ENCODE measurements at regions not wholly inside any gene's neighbourhood (a gene's known extent, or its start where the extent isn't known, plus 50 kb on each side); places are given as distances from the start of the nearest gene placed in this dataset.

DNA sequence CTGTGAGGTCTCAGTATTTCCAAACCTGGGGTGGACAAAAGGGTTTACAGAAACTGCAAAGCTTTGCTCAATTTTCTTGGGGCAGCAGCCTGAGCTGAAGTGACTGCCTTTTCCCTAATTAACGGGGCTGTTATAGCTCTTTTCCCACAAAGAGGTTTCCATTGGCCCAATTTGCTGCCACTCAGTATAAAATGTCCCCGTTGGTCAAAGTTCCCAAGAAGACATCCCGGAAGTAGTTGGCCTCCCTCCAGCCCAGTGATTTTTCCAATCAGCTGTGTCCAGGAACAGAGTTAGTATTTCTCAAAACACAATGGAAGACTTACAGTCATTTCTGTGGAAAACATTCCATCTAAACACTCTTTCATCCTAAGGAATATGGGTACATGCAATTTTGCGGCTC is 643.6 kb downstream of the ACTL7B start:
- Mint-ChIP-seq H3K27ac (no peak overlapping the region), H3K27me3 (peaks cover 3% of the 10 kb centered on the region), H3K4me1 (peaks cover 5% of the 10 kb centered on the region), H3K4me3 (no peak overlapping the region), H3K9me3 (no peaks in the 10 kb centered on the region), H3K36me3 (ENCODE audit: low read depth) (no peaks in the 10 kb centered on the region)
- ChIA-PET CTCF (no interaction called here), POLR2A (no interaction called here)
- ATAC-seq (ENCODE audit: low read depth) (no peak), DNase-seq (no peak)
- TF ChIP-seq, protein P1, sequence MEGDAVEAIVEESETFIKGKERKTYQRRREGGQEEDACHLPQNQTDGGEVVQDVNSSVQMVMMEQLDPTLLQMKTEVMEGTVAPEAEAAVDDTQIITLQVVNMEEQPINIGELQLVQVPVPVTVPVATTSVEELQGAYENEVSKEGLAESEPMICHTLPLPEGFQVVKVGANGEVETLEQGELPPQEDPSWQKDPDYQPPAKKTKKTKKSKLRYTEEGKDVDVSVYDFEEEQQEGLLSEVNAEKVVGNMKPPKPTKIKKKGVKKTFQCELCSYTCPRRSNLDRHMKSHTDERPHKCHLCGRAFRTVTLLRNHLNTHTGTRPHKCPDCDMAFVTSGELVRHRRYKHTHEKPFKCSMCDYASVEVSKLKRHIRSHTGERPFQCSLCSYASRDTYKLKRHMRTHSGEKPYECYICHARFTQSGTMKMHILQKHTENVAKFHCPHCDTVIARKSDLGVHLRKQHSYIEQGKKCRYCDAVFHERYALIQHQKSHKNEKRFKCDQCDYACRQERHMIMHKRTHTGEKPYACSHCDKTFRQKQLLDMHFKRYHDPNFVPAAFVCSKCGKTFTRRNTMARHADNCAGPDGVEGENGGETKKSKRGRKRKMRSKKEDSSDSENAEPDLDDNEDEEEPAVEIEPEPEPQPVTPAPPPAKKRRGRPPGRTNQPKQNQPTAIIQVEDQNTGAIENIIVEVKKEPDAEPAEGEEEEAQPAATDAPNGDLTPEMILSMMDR (IDR thresholded peaks at IDR 0.05) = no peak
- intact Hi-C loops (cut with micrococcal nuclease) = no loop called here

DNA sequence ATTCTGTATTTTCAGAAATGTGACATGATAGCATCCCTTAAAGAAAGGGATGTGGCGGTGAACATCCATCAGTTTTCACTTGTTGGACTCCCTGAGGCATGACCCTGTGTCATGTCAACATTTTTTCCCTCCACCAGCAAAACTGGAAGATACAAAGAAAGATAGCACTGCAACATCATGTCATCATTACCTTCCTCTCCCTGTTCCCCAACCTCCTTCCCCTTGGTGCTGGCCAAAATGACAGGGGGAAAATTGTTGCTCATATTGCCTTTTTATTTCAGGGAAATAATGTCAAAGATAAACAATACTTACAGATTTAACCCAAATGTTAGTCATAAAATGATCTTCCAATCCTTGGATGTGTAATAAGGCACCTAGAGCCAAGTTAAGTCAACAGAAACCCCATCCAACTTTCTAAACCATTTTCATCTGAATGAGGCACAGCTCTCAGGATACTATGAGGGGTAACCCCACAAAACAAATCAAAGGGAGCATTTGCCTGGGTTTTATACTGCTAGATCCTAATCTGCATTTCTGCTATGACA is 644.3 kb downstream of the ACTL7B start:
- ChIA-PET CTCF (no interaction called here), POLR2A (no interaction called here)
- no peak for DNase-seq
- TF ChIP-seq, protein P1 (IDR thresholded peaks at IDR 0.05) = no peak
- Mint-ChIP-seq H3K4me3 (no peak overlapping the region), H3K9me3 (no peaks in the 10 kb centered on the region), H3K36me3 (ENCODE audit: low read depth) (no peaks in the 10 kb centered on the region), H3K27me3 (peaks cover 2% of the 10 kb centered on the region), H3K4me1 (peaks cover 5% of the 10 kb centered on the region), H3K27ac (no peak overlapping the region)
- no peak for ATAC-seq (ENCODE audit: low read depth)
- intact Hi-C loops (cut with micrococcal nuclease) = no loop called here

DNA sequence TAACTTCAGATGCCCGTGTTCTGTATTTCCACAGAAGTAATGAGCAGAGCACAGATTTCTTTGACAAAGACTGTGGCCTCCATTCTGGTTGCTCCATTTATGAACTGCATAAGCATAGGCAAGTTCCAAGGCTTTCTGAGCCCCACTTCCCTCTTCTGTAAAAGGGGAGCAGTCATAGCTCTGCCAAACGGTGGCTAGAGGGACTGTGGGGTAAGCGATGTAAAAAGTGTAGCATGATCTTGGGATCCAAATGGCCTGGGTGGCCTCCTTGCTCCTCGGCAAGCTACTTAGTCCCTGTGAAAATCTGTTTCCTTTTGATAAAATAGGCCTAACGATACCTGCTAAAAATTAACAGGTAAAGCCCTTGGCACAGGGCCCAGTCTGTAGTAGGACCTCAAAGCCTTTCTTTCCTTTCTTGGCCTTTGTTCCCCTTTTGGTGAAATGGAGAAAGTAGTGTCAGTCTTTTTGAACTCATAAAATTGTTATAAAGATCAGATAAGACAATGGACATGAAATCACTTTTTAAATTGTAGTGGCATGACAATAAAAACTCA is 646.6 kb downstream of the ACTL7B start:
- Mint-ChIP-seq H3K4me1 (peaks cover 5% of the 10 kb centered on the region), H3K27ac (no peak overlapping the region), H3K27me3 (no peaks in the 10 kb centered on the region), H3K9me3 (peaks cover 6% of the 10 kb centered on the region), H3K36me3 (ENCODE audit: low read depth) (no peaks in the 10 kb centered on the region), H3K4me3 (no peak overlapping the region)
- CTCF ChIA-PET = no interaction called here
- DNase-seq (no peak), ATAC-seq (ENCODE audit: low read depth) (no peak)
- intact Hi-C loops (cut with micrococcal nuclease) = no loop called here
- POLR2A ChIA-PET = no interaction called here
- TF ChIP-seq, protein P1 (IDR thresholded peaks at IDR 0.05) = no peak

DNA sequence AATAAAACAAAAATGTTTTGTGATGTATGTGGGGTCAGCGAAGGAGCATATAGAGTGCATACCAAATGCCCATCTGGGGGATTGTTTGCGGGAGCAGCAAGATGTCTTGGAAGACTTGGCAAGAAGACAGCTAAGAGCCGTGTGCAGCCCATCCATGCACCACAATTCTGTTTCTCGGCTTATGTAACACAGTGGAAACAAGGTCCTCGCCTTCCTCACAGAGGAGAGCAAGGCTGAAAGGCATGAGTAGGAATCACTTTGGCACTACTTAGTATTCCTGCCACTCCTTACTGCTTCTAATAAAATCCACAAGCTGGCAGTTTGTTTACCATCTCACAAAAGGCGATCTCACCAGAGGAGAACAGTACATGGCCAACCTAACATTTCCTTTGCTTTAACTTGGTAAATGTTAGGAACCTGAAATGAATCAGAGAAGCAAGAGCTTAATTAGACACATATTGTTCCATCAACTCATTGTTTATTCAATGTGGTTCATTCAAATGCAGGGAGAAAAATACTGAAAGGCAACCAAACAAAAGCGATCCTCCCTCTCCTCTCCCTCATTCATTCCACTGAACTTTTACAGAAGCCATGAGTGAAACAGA is 648.1 kb downstream of the ACTL7B start:
- no peaks in the 10 kb centered on the region for H3K4me1 Mint-ChIP-seq
- H3K9me3 Mint-ChIP-seq = peaks cover 8% of the 10 kb centered on the region
- no peaks in the 10 kb centered on the region for H3K36me3 Mint-ChIP-seq (ENCODE audit: low read depth)
- DNase-seq (no peak), ATAC-seq (ENCODE audit: low read depth) (no peak)
- intact Hi-C loops (cut with micrococcal nuclease) = no loop called here
- ChIA-PET CTCF (no interaction called here), POLR2A (no interaction called here)
- no peak overlapping the region for H3K27ac Mint-ChIP-seq
- no peaks in the 10 kb centered on the region for H3K27me3 Mint-ChIP-seq
- H3K4me3 Mint-ChIP-seq = no peak overlapping the region
- TF ChIP-seq, protein P1 (IDR thresholded peaks at IDR 0.05) = no peak

DNA sequence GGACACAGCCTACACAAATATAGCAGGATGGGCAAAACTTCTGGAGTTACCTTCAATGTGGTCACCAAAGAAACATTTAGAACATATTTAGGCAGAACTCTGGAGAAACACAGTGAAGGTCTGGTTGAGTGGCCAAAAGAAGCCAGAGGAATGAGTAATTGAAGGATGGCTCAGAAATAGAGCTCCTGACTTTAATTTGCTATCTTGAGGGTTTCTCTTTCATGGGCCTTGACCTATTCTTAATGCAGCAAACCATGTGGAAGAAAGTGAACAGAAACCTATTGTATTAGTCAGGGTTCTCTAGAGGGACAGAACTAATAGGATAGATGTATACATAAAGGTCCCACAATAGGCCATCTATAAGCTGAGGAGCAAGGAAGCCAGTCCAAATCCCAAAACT is 650.5 kb downstream of the ACTL7B start:
- ChIA-PET POLR2A (no interaction called here), CTCF (no interaction called here)
- Mint-ChIP-seq H3K4me1 (no peaks in the 10 kb centered on the region), H3K36me3 (ENCODE audit: low read depth) (no peaks in the 10 kb centered on the region), H3K27me3 (peaks cover 4% of the 10 kb centered on the region), H3K27ac (no peak overlapping the region), H3K4me3 (no peak overlapping the region), H3K9me3 (peaks cover 13% of the 10 kb centered on the region)
- TF ChIP-seq, protein P1 (IDR thresholded peaks at IDR 0.05) = no peak
- DNase-seq = no peak
- intact Hi-C loops (cut with micrococcal nuclease) = no loop called here
- ATAC-seq (ENCODE audit: low read depth) = no peak
